ENCODE measurements at regions not wholly inside any gene's neighbourhood (a gene's known extent, or its start where the extent isn't known, plus 50 kb on each side); places are given as distances from the start of the nearest gene placed in this dataset.

DNA sequence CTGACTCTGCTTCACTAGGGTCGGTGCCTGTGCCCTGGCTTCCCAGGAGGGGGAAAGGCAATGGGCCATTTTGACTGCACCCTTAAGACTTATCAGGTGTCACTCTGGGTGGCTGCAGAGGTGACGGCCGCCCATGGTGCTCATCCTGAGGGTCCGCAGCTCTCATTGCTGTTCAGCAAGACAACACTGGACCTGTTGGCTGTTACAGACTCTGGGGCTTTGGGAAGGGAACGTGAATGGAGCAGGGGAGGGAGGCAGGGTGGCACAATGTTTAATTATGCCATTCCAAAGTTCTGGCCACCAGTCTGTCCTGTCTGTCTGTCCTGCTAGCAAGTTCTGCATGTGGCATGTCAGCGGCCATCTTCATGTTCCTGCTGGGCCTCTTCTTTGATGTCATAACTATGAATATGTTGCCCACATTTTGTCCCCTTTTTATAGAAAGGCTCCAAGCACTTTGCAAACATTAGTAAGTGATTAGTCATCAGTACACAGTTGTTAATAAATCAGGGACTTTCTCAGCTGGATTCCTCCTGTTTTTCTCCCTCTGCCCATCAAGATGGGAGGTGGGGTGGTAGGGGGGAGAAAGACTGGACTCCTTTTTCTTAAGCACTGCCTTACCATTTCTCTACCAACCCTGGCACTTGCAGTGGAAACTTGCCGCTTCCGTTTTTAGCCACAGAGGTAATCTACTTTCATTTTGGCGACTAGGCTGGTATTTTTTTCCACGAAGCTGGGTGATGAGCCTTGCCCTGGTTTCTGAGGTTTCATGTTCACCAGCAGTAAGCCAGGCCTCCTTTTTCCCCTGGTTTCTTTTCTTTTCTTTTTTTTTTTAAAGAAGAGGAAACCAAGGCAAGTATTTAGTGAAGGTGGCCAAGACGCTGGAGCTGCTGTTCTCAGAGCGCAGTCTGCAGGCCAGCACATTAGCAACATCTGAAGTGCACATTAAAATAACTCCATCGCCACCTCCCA lies 88.6 kb upstream of the TRIM2 start:
- 0 out of 2 replicates have a peak, but pooled peaks cover 2% of the 10 kb centered on the region for H3K4me1 ChIP-seq
- H3K4me3 ChIP-seq: no peak overlapping the region
- in situ Hi-C loops (cut with MboI; ENCODE audit: low sequenced_read_pairs): no loop called here
- no peaks in the 10 kb centered on the region for H3K36me3 ChIP-seq (replicated peaks)
- H3K27me3 ChIP-seq (ENCODE audit: low read depth): no peaks in the 10 kb centered on the region
- no peaks in the 10 kb centered on the region for H3K9me3 ChIP-seq
- no peak for DNase-seq (ENCODE audit: low spot score in 2 of 2)

DNA sequence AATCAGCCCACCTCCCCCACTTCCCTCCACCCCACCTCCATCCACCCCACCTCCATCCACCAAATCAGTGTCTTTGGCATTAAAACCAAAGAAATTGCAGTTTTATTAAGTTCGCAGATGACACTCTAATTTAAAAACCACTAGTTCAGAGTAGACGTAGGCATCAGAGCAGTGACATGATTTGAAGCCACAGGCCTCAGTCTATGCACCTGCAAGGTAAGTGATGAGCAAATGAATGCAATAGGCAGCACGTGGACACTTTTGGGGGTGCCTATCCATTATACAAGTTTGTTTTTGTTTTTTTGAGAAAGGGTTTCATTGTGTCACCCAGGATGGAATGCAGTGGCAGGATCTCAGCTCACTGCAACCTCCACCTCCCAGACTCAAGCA lies 88.0 kb upstream of the TRIM2 start:
- in situ Hi-C loops (cut with MboI; ENCODE audit: low sequenced_read_pairs): no loop called here
- no peaks in the 10 kb centered on the region for H3K36me3 ChIP-seq (replicated peaks)
- H3K9me3 ChIP-seq: no peaks in the 10 kb centered on the region
- 0 out of 2 replicates have a peak, but pooled peaks cover 2% of the 10 kb centered on the region for H3K4me1 ChIP-seq
- no peak overlapping the region for H3K4me3 ChIP-seq
- no peaks in the 10 kb centered on the region for H3K27me3 ChIP-seq (ENCODE audit: low read depth)
- no peak for DNase-seq (ENCODE audit: low spot score in 2 of 2)

DNA sequence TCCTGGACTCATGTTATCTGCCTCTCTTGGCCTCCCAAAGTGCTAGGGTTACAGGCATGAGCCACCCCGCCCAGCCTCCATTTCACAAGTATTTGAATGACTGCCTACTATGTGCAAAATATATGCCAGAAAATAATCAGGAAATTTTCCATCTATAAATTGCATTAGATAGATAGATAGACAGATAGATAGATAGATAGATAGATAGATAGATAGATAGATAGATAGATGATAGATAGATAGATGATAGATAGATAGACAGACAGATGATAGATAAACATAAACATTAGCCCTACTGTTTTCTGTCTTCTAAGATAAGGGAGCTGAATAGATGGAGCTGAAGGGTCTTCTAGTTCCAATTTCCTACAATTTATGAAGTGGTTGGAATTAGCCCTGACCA lies 87.4 kb upstream of the TRIM2 start:
- H3K27me3 ChIP-seq (ENCODE audit: low read depth): no peaks in the 10 kb centered on the region
- H3K9me3 ChIP-seq: no peaks in the 10 kb centered on the region
- no peak overlapping the region for H3K4me3 ChIP-seq
- in situ Hi-C loops (cut with MboI; ENCODE audit: low sequenced_read_pairs): no loop called here
- H3K36me3 ChIP-seq (replicated peaks): no peaks in the 10 kb centered on the region
- DNase-seq (ENCODE audit: low spot score in 2 of 2): no peak
- H3K4me1 ChIP-seq: 0 out of 2 replicates have a peak, but pooled peaks cover 2% of the 10 kb centered on the region

DNA sequence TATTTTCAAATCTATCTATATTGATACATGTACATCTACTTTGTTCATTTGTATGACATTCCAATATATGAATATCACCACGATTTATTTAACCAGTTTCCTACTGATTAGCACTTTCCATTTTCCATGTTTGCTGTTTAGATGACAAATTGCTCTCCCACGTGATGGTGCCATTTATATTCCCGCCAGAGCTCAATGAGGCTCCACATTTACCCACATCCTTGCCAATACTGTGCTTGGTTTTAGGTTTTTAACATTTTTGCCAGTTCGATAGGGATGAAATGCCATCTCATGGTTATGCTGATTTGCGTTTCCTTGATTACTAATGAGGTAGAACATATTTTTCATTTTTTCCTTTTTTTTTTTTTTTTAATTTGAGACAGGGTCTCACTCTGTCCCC lies 86.7 kb upstream of the TRIM2 start:
- no peaks in the 10 kb centered on the region for H3K9me3 ChIP-seq
- H3K4me1 ChIP-seq: 0 out of 2 replicates have a peak, but pooled peaks cover 2% of the 10 kb centered on the region
- no peaks in the 10 kb centered on the region for H3K36me3 ChIP-seq (replicated peaks)
- no peak overlapping the region for H3K4me3 ChIP-seq
- DNase-seq (ENCODE audit: low spot score in 2 of 2): no peak
- in situ Hi-C loops (cut with MboI; ENCODE audit: low sequenced_read_pairs): no loop called here
- no peaks in the 10 kb centered on the region for H3K27me3 ChIP-seq (ENCODE audit: low read depth)

DNA sequence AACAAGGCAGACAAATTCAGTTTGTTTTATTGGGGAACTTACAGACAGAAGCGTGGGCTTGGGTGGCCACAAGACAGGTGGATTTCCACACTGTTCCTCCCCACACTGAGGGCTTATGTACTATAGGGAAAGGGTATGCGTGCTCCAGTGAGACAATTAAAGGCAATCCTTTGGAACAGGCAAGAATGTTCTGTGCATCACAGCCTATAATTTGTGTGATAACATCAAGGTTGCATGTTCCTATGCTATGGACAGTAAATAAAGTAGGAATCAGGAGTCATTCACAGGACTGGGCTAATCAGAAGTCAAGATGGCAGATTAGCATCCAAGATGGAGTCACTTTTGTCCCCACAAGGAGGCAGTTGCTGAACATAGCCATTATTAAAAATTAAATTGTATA lies 84.6 kb upstream of the TRIM2 start:
- H3K4me3 ChIP-seq: no peak overlapping the region
- no peaks in the 10 kb centered on the region for H3K9me3 ChIP-seq
- in situ Hi-C loops (cut with MboI; ENCODE audit: low sequenced_read_pairs): no loop called here
- H3K4me1 ChIP-seq: 0 out of 2 replicates have a peak, but pooled peaks cover 2% of the 10 kb centered on the region
- H3K36me3 ChIP-seq (replicated peaks): no peaks in the 10 kb centered on the region
- DNase-seq (ENCODE audit: low spot score in 2 of 2): no peak
- no peaks in the 10 kb centered on the region for H3K27me3 ChIP-seq (ENCODE audit: low read depth)

DNA sequence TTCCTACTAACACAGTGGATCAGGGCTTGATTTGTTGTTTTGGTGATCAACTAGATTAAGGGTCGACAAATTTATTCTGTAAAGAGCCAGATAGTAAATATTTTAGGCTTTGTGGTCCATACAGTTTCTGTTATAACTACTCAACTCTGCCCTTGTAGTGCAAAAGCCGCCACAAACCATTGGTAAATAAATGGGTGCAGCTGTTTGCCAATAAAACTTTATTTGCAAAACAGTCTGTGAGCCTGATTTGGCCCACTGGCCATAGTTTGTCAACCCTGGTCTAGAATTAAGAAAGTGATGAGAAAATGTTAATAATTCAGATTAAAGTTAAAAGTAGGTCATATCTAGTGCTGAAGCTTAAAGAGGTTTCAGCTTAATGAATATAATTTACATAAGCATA lies 84.0 kb upstream of the TRIM2 start:
- DNase-seq (ENCODE audit: low spot score in 2 of 2): no peak
- Histone ChIP-seq H3K36me3 (replicated peaks) (no peaks in the 10 kb centered on the region), H3K27me3 (ENCODE audit: low read depth) (no peaks in the 10 kb centered on the region), H3K4me1 (0 out of 2 replicates have a peak, but pooled peaks cover 2% of the 10 kb centered on the region), H3K9me3 (no peaks in the 10 kb centered on the region), H3K4me3 (no peak overlapping the region)
- in situ Hi-C loops (cut with MboI; ENCODE audit: low sequenced_read_pairs): no loop called here

DNA sequence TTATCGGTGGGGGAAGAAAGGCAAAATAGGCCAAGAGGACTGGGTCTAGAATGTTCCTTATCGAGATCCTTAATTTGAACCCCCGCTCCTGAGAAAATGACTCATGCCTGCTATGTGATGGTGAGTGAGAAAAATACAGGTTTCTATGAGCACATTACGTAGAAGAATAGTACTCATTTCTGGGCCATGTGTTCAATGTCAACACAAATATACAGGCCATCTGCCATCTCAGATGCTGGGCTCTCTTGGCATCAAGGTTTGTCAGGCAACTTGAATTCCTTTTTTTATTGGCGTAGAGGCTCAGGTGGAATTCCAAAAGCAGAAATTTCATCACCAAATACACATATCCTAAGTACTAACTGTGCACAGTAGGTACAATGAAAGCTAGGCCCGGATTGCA lies 81.4 kb upstream of the TRIM2 start:
- no peaks in the 10 kb centered on the region for H3K27me3 ChIP-seq (ENCODE audit: low read depth)
- H3K4me1 ChIP-seq: peaks cover 7% of the 10 kb centered on the region
- in situ Hi-C loops (cut with MboI; ENCODE audit: low sequenced_read_pairs): no loop called here
- H3K4me3 ChIP-seq: no peak overlapping the region
- DNase-seq (ENCODE audit: low spot score in 2 of 2): no peak
- no peaks in the 10 kb centered on the region for H3K9me3 ChIP-seq
- no peaks in the 10 kb centered on the region for H3K36me3 ChIP-seq (replicated peaks)

DNA sequence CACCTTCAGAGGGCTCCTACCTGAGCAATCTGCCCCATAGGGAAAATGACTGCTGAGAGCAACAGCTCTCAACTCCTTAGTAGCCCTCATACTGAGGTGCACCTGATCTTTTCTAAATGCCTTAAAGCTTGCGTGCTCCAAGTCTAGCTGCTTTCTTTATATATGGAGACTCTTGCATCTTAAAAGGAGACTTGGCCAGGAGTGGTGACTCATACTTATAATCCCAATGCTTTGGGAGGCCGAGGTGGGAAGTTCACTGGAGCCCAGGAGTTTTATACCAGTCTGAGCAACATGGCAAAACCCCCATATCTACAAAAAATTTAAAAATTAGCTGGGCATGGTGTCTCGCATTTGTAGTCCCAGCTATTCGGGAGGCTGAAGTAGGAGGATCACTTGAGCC lies 78.1 kb upstream of the TRIM2 start:
- Histone ChIP-seq H3K36me3 (replicated peaks) (no peaks in the 10 kb centered on the region), H3K4me3 (no peak overlapping the region), H3K27me3 (ENCODE audit: low read depth) (no peaks in the 10 kb centered on the region), H3K4me1 (peaks cover 7% of the 10 kb centered on the region), H3K9me3 (no peaks in the 10 kb centered on the region)
- DNase-seq (ENCODE audit: low spot score in 2 of 2): no peak
- in situ Hi-C loops (cut with MboI; ENCODE audit: low sequenced_read_pairs): loop anchor here (5.0 kb wide), 2 partner anchors 44 to 279 kb away; no protein-coding TSS in a partner anchor

DNA sequence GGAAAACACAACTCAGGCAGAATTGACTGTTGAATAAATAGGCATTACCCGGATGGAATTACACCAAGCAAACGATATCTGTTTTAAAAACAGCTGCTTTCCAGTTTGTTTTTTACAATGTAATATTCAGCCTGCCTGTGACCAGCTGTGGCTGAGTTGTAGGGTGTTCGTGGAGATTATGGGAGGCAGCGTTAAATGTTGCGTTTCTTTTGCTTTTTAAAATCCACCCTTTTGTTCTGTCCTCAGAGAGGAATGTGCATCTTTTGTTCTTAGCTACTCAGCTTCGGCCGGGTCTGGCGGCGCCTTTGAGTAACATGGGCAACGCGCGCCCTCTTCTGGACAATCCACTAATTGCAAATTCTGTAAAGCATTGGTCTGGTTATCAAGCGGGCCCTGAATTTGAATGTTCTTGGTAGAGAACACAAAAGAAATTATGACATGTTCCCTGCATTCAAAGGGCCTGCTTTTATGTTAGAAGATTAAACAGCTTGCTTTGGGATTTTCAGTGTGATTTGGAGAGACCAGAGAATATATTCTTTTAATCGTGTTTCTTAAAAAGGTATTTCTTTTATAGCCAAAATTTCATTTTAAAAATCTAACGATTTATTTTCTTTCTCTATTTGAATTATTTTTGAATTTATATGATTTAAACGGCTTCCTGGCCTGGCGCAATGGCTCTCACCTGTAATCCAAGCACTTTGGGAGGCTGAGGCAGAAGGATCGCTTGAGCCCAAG lies 76.3 kb upstream of the TRIM2 start:
- in situ Hi-C loops (cut with MboI; ENCODE audit: low sequenced_read_pairs): loop anchor here (5.0 kb wide), 2 partner anchors 46 to 281 kb away; no protein-coding TSS in a partner anchor
- DNase-seq (ENCODE audit: low spot score in 2 of 2): peak; percentile 96
- no peaks in the 10 kb centered on the region for H3K36me3 ChIP-seq (replicated peaks)
- no peaks in the 10 kb centered on the region for H3K9me3 ChIP-seq
- peak overlapping the region; percentile 15 for H3K4me3 ChIP-seq
- H3K27me3 ChIP-seq (ENCODE audit: low read depth): no peaks in the 10 kb centered on the region
- H3K4me1 ChIP-seq: peaks cover 7% of the 10 kb centered on the region

DNA sequence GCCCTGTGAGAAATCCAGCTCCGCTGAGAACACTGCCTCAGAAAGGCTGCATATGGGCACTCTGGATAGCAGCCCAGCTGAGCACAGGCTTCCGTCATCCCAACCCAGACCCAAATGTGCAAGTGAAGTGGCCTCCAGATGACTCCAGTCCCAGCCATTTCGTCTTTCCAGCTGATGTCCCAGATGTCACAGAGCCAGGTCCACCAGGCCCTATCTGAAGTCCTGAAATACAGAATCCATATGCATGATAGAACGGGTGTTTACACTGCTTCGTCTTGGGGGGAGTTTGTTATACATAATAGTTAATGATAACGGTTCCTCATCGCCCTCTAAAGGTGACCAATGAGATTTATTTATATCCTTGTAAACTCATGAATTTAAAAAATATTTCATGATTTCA lies 72.6 kb upstream of the TRIM2 start:
- H3K4me1 ChIP-seq: peaks cover 7% of the 10 kb centered on the region
- H3K36me3 ChIP-seq (replicated peaks): no peaks in the 10 kb centered on the region
- no peaks in the 10 kb centered on the region for H3K27me3 ChIP-seq (ENCODE audit: low read depth)
- no peak overlapping the region for H3K4me3 ChIP-seq
- no peak for DNase-seq (ENCODE audit: low spot score in 2 of 2)
- no peaks in the 10 kb centered on the region for H3K9me3 ChIP-seq
- in situ Hi-C loops (cut with MboI; ENCODE audit: low sequenced_read_pairs): no loop called here

DNA sequence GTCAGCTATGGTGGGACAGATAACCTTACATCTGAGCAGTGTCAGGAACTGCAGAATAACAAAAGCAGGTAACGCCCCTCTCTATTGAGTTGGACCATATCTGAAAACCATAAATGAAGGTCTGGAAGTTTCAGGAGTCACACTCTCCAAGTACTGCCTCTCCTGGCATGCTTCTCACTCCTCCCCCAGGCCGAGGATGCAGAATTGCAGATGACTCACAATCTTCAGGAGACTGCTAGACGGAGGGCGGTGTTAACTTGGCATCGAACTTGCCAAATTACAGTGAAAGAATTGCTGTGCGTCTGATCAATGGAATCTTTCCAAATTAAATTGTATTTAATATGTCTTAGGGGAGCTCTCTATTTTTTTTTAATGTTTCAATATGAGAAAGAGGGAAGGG lies 67.1 kb upstream of the TRIM2 start:
- H3K4me1 ChIP-seq: peaks cover 5% of the 10 kb centered on the region; the same call in 1 of the 2 replicates
- in situ Hi-C loops (cut with MboI; ENCODE audit: low sequenced_read_pairs): no loop called here
- no peaks in the 10 kb centered on the region for H3K36me3 ChIP-seq (replicated peaks)
- DNase-seq (ENCODE audit: low spot score in 2 of 2): no peak
- no peak overlapping the region for H3K4me3 ChIP-seq
- H3K9me3 ChIP-seq: no peaks in the 10 kb centered on the region
- no peaks in the 10 kb centered on the region for H3K27me3 ChIP-seq (ENCODE audit: low read depth)

DNA sequence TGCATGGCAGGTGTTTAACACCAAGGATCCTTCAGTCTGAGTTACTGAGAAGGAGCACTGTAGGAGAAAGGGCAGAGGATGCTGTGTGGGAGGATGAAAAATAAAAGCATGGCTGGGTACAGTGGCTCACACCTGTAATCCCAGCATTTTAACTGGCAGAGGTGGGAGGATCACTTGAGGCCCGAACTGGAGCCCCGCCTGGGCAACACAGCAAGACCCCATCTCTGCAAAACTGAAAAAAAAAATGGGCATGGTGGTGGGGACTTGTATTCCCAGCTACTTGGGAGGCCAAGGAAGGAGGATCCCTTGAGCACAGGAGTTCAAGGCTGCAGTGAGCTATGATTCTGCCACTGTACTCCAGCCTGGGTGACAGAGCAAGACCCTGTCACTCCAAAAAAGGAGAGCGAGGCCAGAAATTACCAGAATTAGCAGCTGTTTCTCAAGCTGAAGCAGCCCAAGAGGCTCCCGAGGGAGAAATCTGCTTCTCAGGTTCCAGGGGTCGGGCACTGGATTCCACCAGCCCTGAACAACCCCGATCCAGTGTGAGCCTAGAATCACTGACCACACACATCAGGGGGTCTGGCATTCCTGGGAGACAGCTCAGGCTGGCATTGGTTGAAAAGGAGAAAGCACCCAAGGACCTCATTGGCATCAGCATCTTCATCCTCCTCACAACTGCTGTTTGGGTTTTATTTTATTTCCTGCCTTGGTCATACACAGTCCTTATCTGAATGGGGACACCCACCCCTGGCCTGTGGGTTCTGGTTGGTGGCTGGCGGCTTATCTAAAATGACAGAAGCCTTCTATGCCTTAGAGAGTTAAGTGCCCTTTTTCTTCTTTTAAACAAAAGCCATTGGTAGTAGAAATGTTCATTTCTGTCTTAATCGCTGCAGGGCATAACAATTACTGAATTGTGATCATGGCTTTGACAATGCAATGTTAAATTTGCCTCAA lies 66.3 kb upstream of the TRIM2 start:
- H3K4me3 ChIP-seq: no peak overlapping the region
- H3K27me3 ChIP-seq (ENCODE audit: low read depth): no peaks in the 10 kb centered on the region
- in situ Hi-C loops (cut with MboI; ENCODE audit: low sequenced_read_pairs): no loop called here
- H3K36me3 ChIP-seq (replicated peaks): no peaks in the 10 kb centered on the region
- H3K4me1 ChIP-seq: peaks cover 7% of the 10 kb centered on the region; the same call in 1 of the 2 replicates
- H3K9me3 ChIP-seq: no peaks in the 10 kb centered on the region
- peak in 1 of 2 experiments; percentile 30 for DNase-seq (ENCODE audit: low spot score in 2 of 2)

DNA sequence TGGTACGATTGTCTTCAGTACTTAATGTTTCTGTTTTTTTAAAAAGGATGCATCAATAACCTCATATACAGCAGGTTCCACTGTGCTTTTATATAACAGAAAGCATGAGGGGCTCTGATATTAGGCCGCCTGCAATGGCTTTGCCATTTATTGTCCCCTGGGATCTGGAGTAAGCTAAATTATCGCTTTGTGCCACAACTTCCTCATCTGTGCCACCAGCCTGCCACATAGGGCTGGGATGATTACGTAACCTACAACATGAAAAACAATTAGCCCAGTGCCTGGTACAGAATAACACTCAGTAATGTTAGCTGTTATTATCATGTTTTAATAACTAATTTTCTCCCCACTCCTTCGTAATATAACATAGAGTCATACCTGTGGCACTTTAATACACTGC lies 65.5 kb upstream of the TRIM2 start:
- Histone ChIP-seq H3K36me3 (replicated peaks) (no peaks in the 10 kb centered on the region), H3K4me1 (peaks cover 15% of the 10 kb centered on the region), H3K4me3 (no peak overlapping the region), H3K9me3 (no peaks in the 10 kb centered on the region), H3K27me3 (ENCODE audit: low read depth) (no peaks in the 10 kb centered on the region)
- DNase-seq (ENCODE audit: low spot score in 2 of 2): no peak
- in situ Hi-C loops (cut with MboI; ENCODE audit: low sequenced_read_pairs): no loop called here
